GM23338 (cell line): ENCODE measurements at regions not wholly inside any gene's neighbourhood (a gene's known extent, or its start where the extent isn't known, plus 50 kb on each side); places are given as distances from the start of the nearest gene placed in this dataset.

Source experiments
- CTCF ChIP-seq, 2 experiments: fragments of 200-600 bp in 1 of 2; sonication (generic) in 1 of 2; conservative IDR thresholded peaks; 2 replicates each; pipeline versions ENCODE4 v1.5.1 to v1.6.1; 2016 to 2017; ENCODE audit warnings: antibody characterized with exemption in 2 of 2, low read depth in 2 of 2, mild to moderate bottlenecking in 2 of 2, moderate library complexity in 1 of 2
- EZH2 ChIP-seq: fragments of 200-600 bp; sonication (generic); IDR thresholded peaks from one replicate; pipeline ENCODE4 v1.8.0; 2017; ENCODE audit warnings: antibody characterized with exemption, mild to moderate bottlenecking, low read depth; ENCODE audit not compliant: unreplicated experiment
- JUNB ChIP-seq: IDR thresholded peaks from one replicate; pipeline ENCODE4 v1.6.1; 2016; ENCODE audit warnings: antibody characterized with exemption; ENCODE audit not compliant: unreplicated experiment

GRCh38 chr9:79220251-79220650 is 351.5 kb upstream of the TLE4 start:
- no peak for TF ChIP-seq CTCF (conservative IDR thresholded peaks at IDR 0.05; ENCODE audit: low read depth in 2 of 2)
- no peak for TF ChIP-seq EZH2
- no peak for TF ChIP-seq JUNB
